H1 (cell line): ENCODE measurements at regions not wholly inside any gene's neighbourhood (a gene's known extent, or its start where the extent isn't known, plus 50 kb on each side); places are given as distances from the start of the nearest gene placed in this dataset.

Experiments
- CTCF ChIA-PET: fragments of 300-600 bp; sonication (Branson Sonifier 250); formaldehyde crosslinking; loops from one replicate; lab custom pipeline; 2021; ENCODE audit not compliant: partially characterized antibody; lab: Charles Lee
- POLR2A ChIA-PET: fragments of 300-600 bp; sonication (Branson Sonifier 250); formaldehyde crosslinking; loops from one replicate; lab custom pipeline; 2021; ENCODE audit warnings: inconsistent platforms; ENCODE audit not compliant: partially characterized antibody; lab: Charles Lee
- DNase-seq, 2 experiments: peaks; one replicate each; pipeline versions ENCODE4 v3.0.0 to v3.0.0-alpha.2; 2010 to 2022; ENCODE audit warnings: low spot score in 2 of 2, low read depth in 1 of 2, mixed read lengths in 1 of 2
- FAIRE-seq: peaks from 2 replicates; lab custom pipeline; 2011; peaks lifted over from hg19 to GRCh38; lab: Jason Lieb, UNC
- H2AFZ ChIP-seq: 2 replicates; pipeline ENCODE4 v1.8.1; 2012; ENCODE audit warnings: low read length, inconsistent platforms
- H2AK5ac ChIP-seq: 2 replicates; pipeline ENCODE4 v1.6.1; 2013; ENCODE audit warnings: low read depth, low read length
- H2BK120ac ChIP-seq: replicated peaks from 2 replicates; pipeline ENCODE3; 2013; ENCODE audit warnings: low read depth, low read length, inconsistent platforms
- H2BK12ac ChIP-seq: 2 replicates; pipeline ENCODE4 v1.6.1; 2013; ENCODE audit warnings: low read depth, low read length
- H2BK15ac ChIP-seq: 2 replicates; pipeline ENCODE4 v1.6.1; 2013; ENCODE audit warnings: low read length
- H2BK20ac ChIP-seq: 2 replicates; pipeline ENCODE4 v1.6.1; 2013; ENCODE audit warnings: low read length
- H2BK5ac ChIP-seq: 2 replicates; pipeline ENCODE4 v1.6.1; 2013; ENCODE audit warnings: low read depth, low read length
- H3K14ac ChIP-seq: 2 replicates; pipeline ENCODE4 v1.6.1; 2013; ENCODE audit warnings: inconsistent platforms; ENCODE audit not compliant: insufficient read length
- H3K18ac ChIP-seq: 2 replicates; pipeline ENCODE4 v1.6.1; 2013; ENCODE audit warnings: low read length; ENCODE audit errors: extremely low read depth
- H3K23ac ChIP-seq: 2 replicates; pipeline ENCODE4 v1.6.1; 2013; ENCODE audit warnings: inconsistent platforms; ENCODE audit not compliant: insufficient read length
- H3K23me2 ChIP-seq: 2 replicates; pipeline ENCODE4 v1.6.1; 2013; ENCODE audit warnings: low read depth, low read length
- H3K27ac ChIP-seq: 2 replicates; pipeline ENCODE4 v1.6.1; 2011; ENCODE audit warnings: low read depth, low read length, inconsistent platforms
- H3K27me3 ChIP-seq, 4 experiments: replicated peaks in 1 of 4; 1 replicate in 1 of 4; 2 replicates in 3 of 4; pipeline versions ENCODE4 v1.6.1 to v1.8.1; 2011 to 2013; ENCODE audit warnings: low read length in 3 of 4, mild to moderate bottlenecking in 3 of 4, inconsistent platforms in 2 of 4, mixed read lengths in 2 of 4, moderate library complexity in 1 of 4; ENCODE audit not compliant: control insufficient read depth in 3 of 4, insufficient read depth in 3 of 4; ENCODE audit errors: extremely low read depth in 1 of 4
- H3K36me3 ChIP-seq, 4 experiments: 2 replicates each; pipeline versions ENCODE4 v1.6.1 to v1.8.1; 2011 to 2013; ENCODE audit warnings: mild to moderate bottlenecking in 4 of 4, low read length in 3 of 4, moderate library complexity in 2 of 4, control low read depth in 1 of 4, inconsistent platforms in 1 of 4; ENCODE audit not compliant: insufficient read depth in 4 of 4, control insufficient read depth in 2 of 4
- H3K4ac ChIP-seq: replicated peaks from 2 replicates; pipeline ENCODE3; 2013; ENCODE audit warnings: low read length, low read depth, mixed read lengths, inconsistent platforms; ENCODE audit not compliant: insufficient read length
- H3K4me1 ChIP-seq, 4 experiments: replicated peaks in 1 of 4; 1 replicate in 1 of 4; 2 replicates in 3 of 4; pipeline versions ENCODE4 v1.6.1 to v1.8.1; 2011 to 2013; ENCODE audit warnings: low read length in 3 of 4, inconsistent platforms in 2 of 4, mixed read lengths in 1 of 4; ENCODE audit not compliant: insufficient read depth in 4 of 4, control insufficient read depth in 3 of 4
- H3K4me2 ChIP-seq, 2 experiments: 2 replicates each; pipeline versions ENCODE4 v1.6.1 to v1.8.1; 2011 to 2013; ENCODE audit warnings: low read depth in 2 of 2, low read length in 2 of 2, control low read depth in 1 of 2, inconsistent platforms in 1 of 2, mild to moderate bottlenecking in 1 of 2; ENCODE audit not compliant: insufficient read depth in 1 of 2
- H3K4me3 ChIP-seq, 4 experiments: fragments of 200-600, 300-600 bp in 1 of 4; sonication (generic), shearing (Covaris generic), sonication (Bioruptor Twin) in 1 of 4; 2 replicates each; pipeline versions ENCODE4 v1.5.1 to v1.8.1; 2011 to 2016; ENCODE audit warnings: low read length in 4 of 4, low read depth in 3 of 4, control low read depth in 2 of 4, inconsistent platforms in 2 of 4, mild to moderate bottlenecking in 2 of 4, mixed read lengths in 1 of 4, moderate library complexity in 1 of 4; ENCODE audit not compliant: insufficient read depth in 2 of 4; ENCODE audit errors: extremely low read depth in 1 of 4
- H3K56ac ChIP-seq: replicated peaks from 2 replicates; pipeline ENCODE3; 2013; ENCODE audit warnings: low read depth, mild to moderate bottlenecking, mixed read lengths, low read length, inconsistent platforms; ENCODE audit not compliant: insufficient read length
- H3K79me1 ChIP-seq: 2 replicates; pipeline ENCODE4 v1.6.1; 2013; ENCODE audit warnings: low read depth, low read length, control low read depth
- H3K79me2 ChIP-seq, 2 experiments: 2 replicates each; pipeline versions ENCODE4 v1.6.1 to v1.8.1; 2012 to 2013; ENCODE audit warnings: low read length in 2 of 2, mild to moderate bottlenecking in 2 of 2, inconsistent platforms in 1 of 2; ENCODE audit not compliant: insufficient read depth in 2 of 2, control insufficient read depth in 1 of 2
- H3K9ac ChIP-seq, 4 experiments: replicated peaks in 1 of 4; 1 replicate in 1 of 4; 2 replicates in 3 of 4; pipeline versions ENCODE4 v1.6.1 to v1.8.1; 2011 to 2013; ENCODE audit warnings: low read depth in 3 of 4, low read length in 3 of 4, control low read depth in 2 of 4, mild to moderate bottlenecking in 2 of 4, moderate library complexity in 2 of 4, inconsistent platforms in 1 of 4; ENCODE audit errors: extremely low read depth in 1 of 4
- H3K9me3 ChIP-seq, 2 experiments: 2 replicates each; pipeline versions ENCODE4 v1.6.1 to v1.8.1; 2012 to 2013; ENCODE audit warnings: mild to moderate bottlenecking in 2 of 2, moderate library complexity in 2 of 2, control low read depth in 1 of 2, inconsistent platforms in 1 of 2, low read depth in 1 of 2, low read length in 1 of 2, mixed read lengths in 1 of 2; ENCODE audit not compliant: insufficient read depth in 2 of 2
- H4K20me1 ChIP-seq, 2 experiments: replicated peaks in 1 of 2; 2 replicates each; pipeline versions ENCODE3 to v1.8.1; 2011 to 2013; ENCODE audit warnings: inconsistent platforms in 2 of 2, low read length in 2 of 2, mild to moderate bottlenecking in 1 of 2; ENCODE audit not compliant: insufficient read depth in 2 of 2, control insufficient read depth in 1 of 2
- H4K5ac ChIP-seq: 2 replicates; pipeline ENCODE4 v1.6.1; 2013; ENCODE audit warnings: low read length, low read depth, mixed read lengths, inconsistent platforms; ENCODE audit not compliant: insufficient read length
- H4K8ac ChIP-seq: 2 replicates; pipeline ENCODE4 v1.8.0; 2013; ENCODE audit warnings: mild to moderate bottlenecking, moderate library complexity, low read length, inconsistent platforms; ENCODE audit not compliant: insufficient read depth; ENCODE audit errors: extremely low read depth
- H4K91ac ChIP-seq: replicated peaks from 2 replicates; pipeline ENCODE3; 2013; ENCODE audit warnings: low read length, mixed read lengths, inconsistent platforms; ENCODE audit not compliant: insufficient read length
- CEBPB ChIP-seq: IDR thresholded peaks from 2 replicates; pipeline ENCODE4 v1.6.1; 2012; ENCODE audit warnings: low read depth, low read length
- CHD2 ChIP-seq: IDR thresholded peaks from 2 replicates; pipeline ENCODE4 v1.6.1; 2012; ENCODE audit warnings: low read length, improper control_type of control experiment
- CREB1 ChIP-seq: IDR thresholded peaks from 2 replicates; pipeline ENCODE4 v1.6.1; 2012; ENCODE audit warnings: inconsistent platforms
- EGR1 ChIP-seq: IDR thresholded peaks from 2 replicates; pipeline ENCODE4 v1.6.1; 2011; ENCODE audit warnings: low read depth, low read length, borderline replicate concordance
- GABPA ChIP-seq: IDR thresholded peaks from 2 replicates; pipeline ENCODE4 v1.6.1; 2011; ENCODE audit warnings: mild to moderate bottlenecking, low read length, moderate library complexity, borderline replicate concordance; ENCODE audit not compliant: insufficient read depth
- JUN ChIP-seq: IDR thresholded peaks from 2 replicates; pipeline ENCODE4 v1.6.1; 2011; ENCODE audit warnings: low read depth, mild to moderate bottlenecking, improper control_type of control experiment, low read length
- KDM4A ChIP-seq: IDR thresholded peaks from one replicate; pipeline ENCODE4 v1.7.1; 2012; ENCODE audit warnings: low read depth, mild to moderate bottlenecking, moderate library complexity, low read length, inconsistent platforms; ENCODE audit not compliant: severe bottlenecking
- NANOG ChIP-seq: IDR thresholded peaks from 2 replicates; pipeline ENCODE4 v1.6.1; 2011; ENCODE audit warnings: low read length, low read depth, mild to moderate bottlenecking, inconsistent platforms; ENCODE audit not compliant: insufficient read depth, poor library complexity, severe bottlenecking
- NRF1 ChIP-seq: IDR thresholded peaks from 2 replicates; pipeline ENCODE4 v1.6.1; 2011; ENCODE audit warnings: mild to moderate bottlenecking, low read depth, low read length, improper control_type of control experiment
- USF2 ChIP-seq: IDR thresholded peaks from 2 replicates; pipeline ENCODE4 v1.6.1; 2011; ENCODE audit warnings: low read length, improper control_type of control experiment
- WGBS, 2 experiments: shearing (Covaris generic) in 1 of 2; methylation state at CpG; one replicate each; pipeline versions ENCODE4 v1.1.6 to v1.1.7; 2013 to 2015; ENCODE audit warnings: low lambda C conversion rate in 2 of 2, mixed read lengths in 2 of 2, inconsistent platforms in 1 of 2, low coverage in 1 of 2, missing lambda C conversion rate in 1 of 2; ENCODE audit not compliant: insufficient replicate concordance in 2 of 2, insufficient coverage in 1 of 2, insufficient read length in 1 of 2; ENCODE audit errors: extremely low coverage in 1 of 2, missing lambda C conversion rate in 1 of 2; 5-methylcytosine and 5-hydroxymethylcytosine counted together

DNA sequence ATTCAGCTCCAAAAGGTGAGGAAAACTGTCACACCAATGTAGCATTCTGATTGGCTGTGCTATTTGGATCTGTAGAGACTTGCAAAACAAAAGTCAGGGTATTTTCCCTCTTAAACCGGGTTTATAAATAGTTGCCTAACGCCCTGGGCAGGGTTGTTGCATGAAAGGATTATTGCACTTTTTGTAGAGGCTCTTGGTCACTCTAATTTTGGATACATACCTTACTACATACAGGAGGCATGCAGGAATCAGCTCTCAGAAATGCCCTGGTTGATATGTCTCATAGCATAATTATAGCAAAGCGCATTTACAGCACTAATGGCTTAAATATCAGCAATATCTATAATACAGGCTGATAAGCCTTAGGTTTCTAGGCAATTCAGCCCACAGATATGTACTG lies 200.0 kb upstream of the GDNF start:
- Histone ChIP-seq H4K5ac (no peak overlapping the region), H4K8ac (no peak overlapping the region), H3K27ac (no peak overlapping the region), H3K9ac (no peak overlapping the region), H4K20me1 (no peaks in the 10 kb centered on the region), H2AK5ac (no peak overlapping the region), H3K36me3 (no peaks in the 10 kb centered on the region), H2AFZ (no peak overlapping the region), H3K23me2 (no peaks in the 10 kb centered on the region), H2BK120ac (no peak overlapping the region), H3K79me2 (no peaks in the 10 kb centered on the region), H3K27me3 (no peaks in the 10 kb centered on the region), H3K79me1 (no peaks in the 10 kb centered on the region), H3K23ac (no peak overlapping the region), H2BK20ac (no peak overlapping the region), H3K56ac (no peak overlapping the region), H2BK5ac (no peak overlapping the region), H3K4me3 (no peak overlapping the region), H3K4me1 (no peaks in the 10 kb centered on the region), H2BK12ac (no peak overlapping the region), H3K4me2 (no peak overlapping the region), H4K91ac (no peak overlapping the region), H3K14ac (no peak overlapping the region), H2BK15ac (no peak overlapping the region), H3K18ac (no peak overlapping the region), H3K9me3 (no peaks in the 10 kb centered on the region), H3K4ac (no peak overlapping the region)
- WGBS, 2 experiments = 88% methylated on average over 3 of the region's 3 CpGs; no CpG with 5 or more reads in 1 of the 2 experiments
- ChIA-PET CTCF (interaction anchor here (1.2 to 1.7 kb wide), 2 partner anchors 317 to 627 kb away, joined by 4 read pairs; no protein-coding TSS in a partner anchor), POLR2A (no interaction called here)
- no peak for FAIRE-seq
- no peak for DNase-seq
- no peak for TF ChIP-seq GABPA
- TF ChIP-seq CREB1 = no peak
- no peak for TF ChIP-seq EGR1
- TF ChIP-seq NRF1 = no peak
- no peak for TF ChIP-seq CEBPB
- no peak for TF ChIP-seq USF2
- no peak for TF ChIP-seq KDM4A
- no peak for TF ChIP-seq JUN
- TF ChIP-seq CHD2 = no peak
- TF ChIP-seq NANOG = no peak
